SK-N-SH (cell line): ENCODE measurements at regions not wholly inside any gene's neighbourhood (a gene's known extent, or its start where the extent isn't known, plus 50 kb on each side); places are given as distances from the start of the nearest gene placed in this dataset.
A peak's percentile ranks its signal among the peaks of the same experiment; 100 is the strongest.

ENCODE experiments used
- CTCF ChIA-PET: fragments of 300-600, 350-600 bp; formaldehyde crosslinking; extraction: SDS; loops from one replicate; lab custom pipeline; 2021; lab: Yijun Ruan, JAX
- POLR2A ChIA-PET: fragments of 350-600 bp; sonication (Branson Sonifier 250); formaldehyde crosslinking; extraction: SDS; loops from one replicate; lab custom pipeline; 2020; ENCODE audit warnings: antibody characterized with exemption, inconsistent platforms; lab: Yijun Ruan, JAX
- DNase-seq: peaks from one replicate; pipeline ENCODE4 v3.0.0; 2012
- H2AFZ ChIP-seq: fragments of 200-600 bp; sonication (generic); 2 replicates; pipeline ENCODE4 v1.8.1; 2016; ENCODE audit warnings: antibody characterized with exemption, mild to moderate bottlenecking, low read depth
- H3F3A ChIP-seq: fragments of 200-600 bp; sonication (generic); replicated peaks from 2 replicates; pipeline ENCODE3; 2016; ENCODE audit warnings: antibody characterized with exemption, mild to moderate bottlenecking; ENCODE audit not compliant: insufficient read depth
- H3K27ac ChIP-seq, 2 experiments: fragments of 200-500 bp in 1 of 2; fragments of 200-600 bp in 1 of 2; sonication (Bioruptor generic) in 1 of 2; sonication (generic), shearing (Covaris generic) in 1 of 2; 2 replicates each; pipeline versions ENCODE4 v1.5.1 to v1.6.1; 2014 to 2016; ENCODE audit warnings: low read depth in 2 of 2, inconsistent platforms in 1 of 2, low read length in 1 of 2, mild to moderate bottlenecking in 1 of 2, mixed read lengths in 1 of 2
- H3K27me3 ChIP-seq: fragments of 200-600 bp; sonication (generic), shearing (Covaris generic); 2 replicates; pipeline ENCODE4 v1.6.1; 2016; ENCODE audit warnings: mixed run types; ENCODE audit not compliant: insufficient read depth
- H3K36me3 ChIP-seq, 2 experiments: fragments of 200-500 bp in 1 of 2; fragments of 200-600 bp in 1 of 2; sonication (Bioruptor generic) in 1 of 2; sonication (generic) in 1 of 2; replicated peaks in 1 of 2; 2 replicates each; pipeline versions ENCODE3 to v1.5.1; 2014 to 2016; ENCODE audit warnings: low read length in 1 of 2, mild to moderate bottlenecking in 1 of 2; ENCODE audit not compliant: insufficient read depth in 2 of 2, control insufficient read depth in 1 of 2
- H3K4me1 ChIP-seq, 2 experiments: fragments of 200-500 bp in 1 of 2; fragments of 200-600 bp in 1 of 2; sonication (Bioruptor generic) in 1 of 2; sonication (generic), shearing (Covaris generic) in 1 of 2; 2 replicates each; pipeline versions ENCODE4 v1.5.1 to v1.6.1; 2014 to 2016; ENCODE audit warnings: low read depth in 1 of 2, low read length in 1 of 2, mixed run types in 1 of 2; ENCODE audit not compliant: insufficient read depth in 2 of 2, control insufficient read depth in 1 of 2
- H3K4me2 ChIP-seq: fragments of 200-600 bp; sonication (generic), shearing (Covaris generic); 2 replicates; pipeline ENCODE4 v1.6.1; 2017; ENCODE audit warnings: mixed run types
- H3K4me3 ChIP-seq, 2 experiments: fragments of 200-500 bp in 1 of 2; fragments of 200-600 bp in 1 of 2; sonication (Bioruptor generic) in 1 of 2; sonication (generic), shearing (Covaris generic) in 1 of 2; 2 replicates each; pipeline versions ENCODE4 v1.5.1 to v1.8.1; 2014 to 2016; ENCODE audit warnings: low read depth in 2 of 2, inconsistent platforms in 1 of 2, low read length in 1 of 2, mild to moderate bottlenecking in 1 of 2, mixed read lengths in 1 of 2, moderate library complexity in 1 of 2
- H3K79me2 ChIP-seq: fragments of 200-600 bp; sonication (generic); 2 replicates; pipeline ENCODE4 v1.8.1; 2017; ENCODE audit warnings: mild to moderate bottlenecking; ENCODE audit not compliant: insufficient read depth
- H3K9ac ChIP-seq: fragments of 200-600 bp; sonication (generic); 2 replicates; pipeline ENCODE4 v1.6.1; 2017; ENCODE audit warnings: mixed run types
- H3K9me2 ChIP-seq: fragments of 200-600 bp; sonication (generic); 2 replicates; pipeline ENCODE4 v1.6.1; 2017; ENCODE audit warnings: mixed run types
- H3K9me3 ChIP-seq: fragments of 200-600 bp; sonication (generic); 2 replicates; pipeline ENCODE4 v1.6.1; 2017; ENCODE audit warnings: mixed run types, mild to moderate bottlenecking, moderate library complexity
- H4K20me1 ChIP-seq: fragments of 200-600 bp; sonication (generic); 2 replicates; pipeline ENCODE4 v1.6.1; 2017; ENCODE audit warnings: mild to moderate bottlenecking, mixed run types; ENCODE audit not compliant: insufficient read depth
- CHD2 ChIP-seq: fragments of 150-350 bp; IDR thresholded peaks from 2 replicates; pipeline ENCODE4 v1.6.1; 2018; ENCODE audit warnings: low read length; ENCODE audit not compliant: partially characterized antibody
- ELF1 ChIP-seq: IDR thresholded peaks from 2 replicates; pipeline ENCODE4 v1.4.0; 2012
- FOSL2 ChIP-seq: IDR thresholded peaks from 2 replicates; pipeline ENCODE4 v1.4.0; 2012; ENCODE audit warnings: low read depth, mild to moderate bottlenecking, moderate library complexity, borderline replicate concordance
- FOXJ3 ChIP-seq: sonication (generic); formaldehyde crosslinking; IDR thresholded peaks from 2 replicates; pipeline ENCODE4 v1.5.1; 2020; ENCODE audit warnings: mild to moderate bottlenecking, missing genetic modification reagents
- FOXM1 ChIP-seq: IDR thresholded peaks from 2 replicates; pipeline ENCODE4 v1.4.0; 2012; ENCODE audit warnings: low read depth, mild to moderate bottlenecking
- GABPA ChIP-seq: IDR thresholded peaks from 2 replicates; pipeline ENCODE4 v1.4.0; 2012; ENCODE audit warnings: low read depth, mild to moderate bottlenecking
- MEF2A ChIP-seq: IDR thresholded peaks from 2 replicates; pipeline ENCODE4 v1.4.0; 2012; ENCODE audit warnings: low read depth, borderline replicate concordance
- MXI1 ChIP-seq: IDR thresholded peaks from 2 replicates; pipeline ENCODE4 v1.6.1; 2012; ENCODE audit warnings: mild to moderate bottlenecking, low read depth, low read length, improper control_type of control experiment
- POLR2AphosphoS5 ChIP-seq: IDR thresholded peaks from 2 replicates; pipeline ENCODE4 v1.6.1; 2012; ENCODE audit warnings: low read depth, low read length
- RCOR1 ChIP-seq: fragments of 150-350 bp; IDR thresholded peaks from 2 replicates; pipeline ENCODE4 v1.6.1; 2017; ENCODE audit warnings: antibody characterized with exemption, low read length
- RFX5 ChIP-seq: IDR thresholded peaks from 2 replicates; pipeline ENCODE4 v1.6.1; 2012; ENCODE audit warnings: mild to moderate bottlenecking, improper control_type of control experiment, low read length
- SIN3A ChIP-seq: IDR thresholded peaks from 2 replicates; pipeline ENCODE4 v1.6.1; 2012; ENCODE audit warnings: low read depth, mild to moderate bottlenecking, low read length, moderate library complexity, borderline replicate concordance
- SMC3 ChIP-seq: IDR thresholded peaks from 2 replicates; pipeline ENCODE4 v1.6.1; 2012; ENCODE audit warnings: low read depth, low read length, improper control_type of control experiment
- TAF1 ChIP-seq: IDR thresholded peaks from 2 replicates; pipeline ENCODE4 v1.6.1; 2012; ENCODE audit warnings: low read depth, mild to moderate bottlenecking, low read length, moderate library complexity, borderline replicate concordance
- TCF12 ChIP-seq: IDR thresholded peaks from 2 replicates; pipeline ENCODE4 v1.4.0; 2012
- TEAD4 ChIP-seq: IDR thresholded peaks from 2 replicates; pipeline ENCODE4 v1.4.0; 2012; ENCODE audit warnings: mild to moderate bottlenecking, borderline replicate concordance; ENCODE audit not compliant: insufficient read depth
- WGBS: methylation state at CpG from one replicate; pipeline ENCODE4 v1.1.6; 2017; ENCODE audit warnings: low lambda C conversion rate; 5-methylcytosine and 5-hydroxymethylcytosine counted together
- TF ChIP-seq, protein P1 (sequence below): fragments of 200-600 bp; sonication (generic); IDR thresholded peaks from 2 replicates; pipeline ENCODE4 v1.6.1; 2017; ENCODE audit warnings: antibody characterized with exemption, mild to moderate bottlenecking, moderate library complexity
- TF ChIP-seq, protein P2 (sequence below): IDR thresholded peaks from 2 replicates; pipeline ENCODE4 v1.4.0; 2012; ENCODE audit warnings: low read depth
- TF ChIP-seq, protein P3 (sequence below): IDR thresholded peaks from 2 replicates; pipeline ENCODE4 v1.4.0; 2012; ENCODE audit warnings: low read depth, borderline replicate concordance
- TF ChIP-seq, protein P4 (sequence below): IDR thresholded peaks from 2 replicates; pipeline ENCODE4 v1.6.1; 2012; ENCODE audit warnings: mild to moderate bottlenecking, low read depth, low read length, moderate library complexity

- peak overlapping the region in 1 of 2 experiments; percentile 3; a peak in 1 of 4 replicates for H3K27ac ChIP-seq
- ChIA-PET POLR2A (no interaction called here), CTCF (interaction anchor here (0.6 to 1.2 kb wide), 2 partner anchors 75 to 258 kb away, joined by 3 read pairs; no protein-coding TSS in a partner anchor)
- WGBS: 83% methylated on average over 4 of the region's 4 CpGs
- H3K4me3 ChIP-seq: no peak overlapping the region
- peaks cover 7 to 12% of the 10 kb centered on the region in 2 experiments; a peak in 3 of 4 replicates for H3K4me1 ChIP-seq
- H3K9me2 ChIP-seq: no peaks in the 10 kb centered on the region
- H3K79me2 ChIP-seq: peaks cover 38% of the 10 kb centered on the region
- no peaks in the 10 kb centered on the region for H3K27me3 ChIP-seq
- no peak for DNase-seq
- no peak overlapping the region for H3K4me2 ChIP-seq
- H3K9ac ChIP-seq: no peak overlapping the region
- H3K36me3 ChIP-seq: no peaks in the 10 kb centered on the region
- TF ChIP-seq FOXM1 (no peak), SMC3 (no peak)
- no peaks in the 10 kb centered on the region for H4K20me1 ChIP-seq
- H3F3A ChIP-seq: no peaks in the 10 kb centered on the region
- H3K9me3 ChIP-seq: no peaks in the 10 kb centered on the region
- no peak overlapping the region for H2AFZ ChIP-seq
Observed at GRCh38 chr14:71478542-71478941, 453.7 kb upstream of the RGS6 start.

- H3K27me3 ChIP-seq: no peaks in the 10 kb centered on the region
- no peaks in the 10 kb centered on the region for H3K9me2 ChIP-seq
- no peak overlapping the region for H3K4me3 ChIP-seq
- no peaks in the 10 kb centered on the region for H4K20me1 ChIP-seq
- DNase-seq: no peak
- no peaks in the 10 kb centered on the region for H3F3A ChIP-seq
- H3K79me2 ChIP-seq: peaks cover 27% of the 10 kb centered on the region; the same call in 1 of the 2 replicates
- H3K9me3 ChIP-seq: no peaks in the 10 kb centered on the region
- H3K4me2 ChIP-seq: no peak overlapping the region
- 94% methylated on average over 4 of the region's 4 CpGs for WGBS
- no peak overlapping the region for H3K27ac ChIP-seq
- ChIA-PET POLR2A (no interaction called here), CTCF (interaction anchor here (1.0 kb wide), 1 partner anchor 138 kb away, joined by 3 read pairs; no protein-coding TSS in a partner anchor)
- H3K36me3 ChIP-seq: no peaks in the 10 kb centered on the region
- no peak overlapping the region for H2AFZ ChIP-seq
- H3K4me1 ChIP-seq: peaks cover 2 to 5% of the 10 kb centered on the region in 2 experiments; a peak in 2 of 4 replicates
- TF ChIP-seq FOXJ3 (CRISPR knock-in tag) (no peak), CHD2 (no peak), FOXM1 (no peak), SIN3A (no peak), MEF2A (no peak), MXI1 (no peak), RCOR1 (no peak), RFX5 (no peak), FOSL2 (no peak), TEAD4 (no peak), TAF1 (no peak), ELF1 (no peak), TCF12 (no peak), GABPA (no peak), POLR2AphosphoS5 (no peak)
- TF ChIP-seq, protein P1, sequence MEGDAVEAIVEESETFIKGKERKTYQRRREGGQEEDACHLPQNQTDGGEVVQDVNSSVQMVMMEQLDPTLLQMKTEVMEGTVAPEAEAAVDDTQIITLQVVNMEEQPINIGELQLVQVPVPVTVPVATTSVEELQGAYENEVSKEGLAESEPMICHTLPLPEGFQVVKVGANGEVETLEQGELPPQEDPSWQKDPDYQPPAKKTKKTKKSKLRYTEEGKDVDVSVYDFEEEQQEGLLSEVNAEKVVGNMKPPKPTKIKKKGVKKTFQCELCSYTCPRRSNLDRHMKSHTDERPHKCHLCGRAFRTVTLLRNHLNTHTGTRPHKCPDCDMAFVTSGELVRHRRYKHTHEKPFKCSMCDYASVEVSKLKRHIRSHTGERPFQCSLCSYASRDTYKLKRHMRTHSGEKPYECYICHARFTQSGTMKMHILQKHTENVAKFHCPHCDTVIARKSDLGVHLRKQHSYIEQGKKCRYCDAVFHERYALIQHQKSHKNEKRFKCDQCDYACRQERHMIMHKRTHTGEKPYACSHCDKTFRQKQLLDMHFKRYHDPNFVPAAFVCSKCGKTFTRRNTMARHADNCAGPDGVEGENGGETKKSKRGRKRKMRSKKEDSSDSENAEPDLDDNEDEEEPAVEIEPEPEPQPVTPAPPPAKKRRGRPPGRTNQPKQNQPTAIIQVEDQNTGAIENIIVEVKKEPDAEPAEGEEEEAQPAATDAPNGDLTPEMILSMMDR: no peak
- TF ChIP-seq, protein P2, sequence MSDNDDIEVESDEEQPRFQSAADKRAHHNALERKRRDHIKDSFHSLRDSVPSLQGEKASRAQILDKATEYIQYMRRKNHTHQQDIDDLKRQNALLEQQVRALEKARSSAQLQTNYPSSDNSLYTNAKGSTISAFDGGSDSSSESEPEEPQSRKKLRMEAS: no peak
- TF ChIP-seq, protein P3, sequence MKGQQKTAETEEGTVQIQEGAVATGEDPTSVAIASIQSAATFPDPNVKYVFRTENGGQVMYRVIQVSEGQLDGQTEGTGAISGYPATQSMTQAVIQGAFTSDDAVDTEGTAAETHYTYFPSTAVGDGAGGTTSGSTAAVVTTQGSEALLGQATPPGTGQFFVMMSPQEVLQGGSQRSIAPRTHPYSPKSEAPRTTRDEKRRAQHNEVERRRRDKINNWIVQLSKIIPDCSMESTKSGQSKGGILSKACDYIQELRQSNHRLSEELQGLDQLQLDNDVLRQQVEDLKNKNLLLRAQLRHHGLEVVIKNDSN: no peak
- TF ChIP-seq, protein P4, sequence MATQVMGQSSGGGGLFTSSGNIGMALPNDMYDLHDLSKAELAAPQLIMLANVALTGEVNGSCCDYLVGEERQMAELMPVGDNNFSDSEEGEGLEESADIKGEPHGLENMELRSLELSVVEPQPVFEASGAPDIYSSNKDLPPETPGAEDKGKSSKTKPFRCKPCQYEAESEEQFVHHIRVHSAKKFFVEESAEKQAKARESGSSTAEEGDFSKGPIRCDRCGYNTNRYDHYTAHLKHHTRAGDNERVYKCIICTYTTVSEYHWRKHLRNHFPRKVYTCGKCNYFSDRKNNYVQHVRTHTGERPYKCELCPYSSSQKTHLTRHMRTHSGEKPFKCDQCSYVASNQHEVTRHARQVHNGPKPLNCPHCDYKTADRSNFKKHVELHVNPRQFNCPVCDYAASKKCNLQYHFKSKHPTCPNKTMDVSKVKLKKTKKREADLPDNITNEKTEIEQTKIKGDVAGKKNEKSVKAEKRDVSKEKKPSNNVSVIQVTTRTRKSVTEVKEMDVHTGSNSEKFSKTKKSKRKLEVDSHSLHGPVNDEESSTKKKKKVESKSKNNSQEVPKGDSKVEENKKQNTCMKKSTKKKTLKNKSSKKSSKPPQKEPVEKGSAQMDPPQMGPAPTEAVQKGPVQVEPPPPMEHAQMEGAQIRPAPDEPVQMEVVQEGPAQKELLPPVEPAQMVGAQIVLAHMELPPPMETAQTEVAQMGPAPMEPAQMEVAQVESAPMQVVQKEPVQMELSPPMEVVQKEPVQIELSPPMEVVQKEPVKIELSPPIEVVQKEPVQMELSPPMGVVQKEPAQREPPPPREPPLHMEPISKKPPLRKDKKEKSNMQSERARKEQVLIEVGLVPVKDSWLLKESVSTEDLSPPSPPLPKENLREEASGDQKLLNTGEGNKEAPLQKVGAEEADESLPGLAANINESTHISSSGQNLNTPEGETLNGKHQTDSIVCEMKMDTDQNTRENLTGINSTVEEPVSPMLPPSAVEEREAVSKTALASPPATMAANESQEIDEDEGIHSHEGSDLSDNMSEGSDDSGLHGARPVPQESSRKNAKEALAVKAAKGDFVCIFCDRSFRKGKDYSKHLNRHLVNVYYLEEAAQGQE: no peak
- H3K9ac ChIP-seq: no peak overlapping the region
Observed at GRCh38 chr14:71481021-71481654, 451.1 kb upstream of the RGS6 start.
